ENCODE measurements at regions not wholly inside any gene's neighbourhood (a gene's known extent, or its start where the extent isn't known, plus 50 kb on each side); places are given as distances from the start of the nearest gene placed in this dataset.
"Not testable (repeated sequence)": the region's sequence is repeated elsewhere in the genome, so short reads cannot be mapped to it uniquely, and the experiment has no call there.

DNA sequence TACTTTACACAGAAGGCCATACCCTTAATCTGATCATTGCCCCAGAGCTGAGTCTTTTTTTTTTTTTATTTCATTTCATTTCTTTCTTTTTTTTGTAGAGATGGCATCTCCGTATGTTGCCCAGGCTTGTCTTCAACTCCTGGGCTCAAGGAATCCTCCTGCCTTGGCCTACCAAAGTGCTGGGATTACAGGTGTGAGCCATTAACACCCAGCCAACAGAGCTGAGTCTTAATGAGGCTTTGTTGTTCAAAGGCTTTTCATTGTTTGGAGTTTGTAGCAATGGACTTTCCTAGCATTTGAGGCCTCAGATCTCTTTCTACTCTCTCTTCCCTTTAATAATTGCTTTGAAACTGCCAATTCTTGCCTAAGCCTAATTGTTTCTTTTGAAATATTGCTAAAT lies 176.5 kb upstream of the FBN2 start:
- TF ChIP-seq POLR2A (IDR thresholded peaks at IDR 0.05; ENCODE audit: extremely low read depth, insufficient read length) (no peak), MYC (IDR thresholded peaks at IDR 0.05; ENCODE audit: low read depth, low read length) (no peak), MAX (IDR thresholded peaks at IDR 0.05; ENCODE audit: low read depth, low read length) (no peak)
- TF ChIP-seq, protein P1, sequence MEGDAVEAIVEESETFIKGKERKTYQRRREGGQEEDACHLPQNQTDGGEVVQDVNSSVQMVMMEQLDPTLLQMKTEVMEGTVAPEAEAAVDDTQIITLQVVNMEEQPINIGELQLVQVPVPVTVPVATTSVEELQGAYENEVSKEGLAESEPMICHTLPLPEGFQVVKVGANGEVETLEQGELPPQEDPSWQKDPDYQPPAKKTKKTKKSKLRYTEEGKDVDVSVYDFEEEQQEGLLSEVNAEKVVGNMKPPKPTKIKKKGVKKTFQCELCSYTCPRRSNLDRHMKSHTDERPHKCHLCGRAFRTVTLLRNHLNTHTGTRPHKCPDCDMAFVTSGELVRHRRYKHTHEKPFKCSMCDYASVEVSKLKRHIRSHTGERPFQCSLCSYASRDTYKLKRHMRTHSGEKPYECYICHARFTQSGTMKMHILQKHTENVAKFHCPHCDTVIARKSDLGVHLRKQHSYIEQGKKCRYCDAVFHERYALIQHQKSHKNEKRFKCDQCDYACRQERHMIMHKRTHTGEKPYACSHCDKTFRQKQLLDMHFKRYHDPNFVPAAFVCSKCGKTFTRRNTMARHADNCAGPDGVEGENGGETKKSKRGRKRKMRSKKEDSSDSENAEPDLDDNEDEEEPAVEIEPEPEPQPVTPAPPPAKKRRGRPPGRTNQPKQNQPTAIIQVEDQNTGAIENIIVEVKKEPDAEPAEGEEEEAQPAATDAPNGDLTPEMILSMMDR (IDR thresholded peaks at IDR 0.05; ENCODE audit: low read depth, low read length), result no peak
- no peak for DNase-seq (ENCODE audit: low read depth)
- H3K4me3 ChIP-seq (ENCODE audit: low read depth, low read length), result no peak overlapping the region

DNA sequence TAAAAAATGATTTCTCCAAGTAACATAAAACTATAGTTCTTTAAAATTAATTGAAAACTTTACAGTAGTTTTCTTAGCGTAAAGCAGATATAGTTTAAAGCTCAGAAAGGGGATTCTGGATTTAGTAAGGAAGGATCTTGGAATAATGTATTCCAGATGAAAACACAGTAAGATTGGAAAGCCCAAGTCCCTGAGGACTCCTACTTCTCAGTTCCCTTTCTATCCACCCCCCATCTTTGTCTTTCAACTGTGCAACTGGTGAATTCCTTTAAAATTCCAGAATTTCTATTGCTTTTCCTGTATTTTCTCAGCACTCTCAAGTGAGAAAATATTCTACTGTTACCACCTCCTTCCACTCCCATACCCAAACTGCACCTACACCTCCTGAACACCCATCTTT lies 184.5 kb upstream of the FBN2 start:
- DNase-seq (ENCODE audit: low read depth), result no peak
- no peak for TF ChIP-seq MAX (IDR thresholded peaks at IDR 0.05; ENCODE audit: low read depth, low read length)
- TF ChIP-seq MYC (IDR thresholded peaks at IDR 0.05; ENCODE audit: low read depth, low read length), result no peak
- TF ChIP-seq, protein P1 (IDR thresholded peaks at IDR 0.05; ENCODE audit: low read depth, low read length), result no peak
- TF ChIP-seq POLR2A (IDR thresholded peaks at IDR 0.05; ENCODE audit: extremely low read depth, insufficient read length), result no peak
- no peak overlapping the region for H3K4me3 ChIP-seq (ENCODE audit: low read depth, low read length)

GRCh38 chr5:128730021-128730420 lies 192.0 kb upstream of the FBN2 start:
- DNase-seq (ENCODE audit: low read depth); H3K4me3 ChIP-seq (ENCODE audit: low read depth, low read length): not testable (repeated sequence)

DNA sequence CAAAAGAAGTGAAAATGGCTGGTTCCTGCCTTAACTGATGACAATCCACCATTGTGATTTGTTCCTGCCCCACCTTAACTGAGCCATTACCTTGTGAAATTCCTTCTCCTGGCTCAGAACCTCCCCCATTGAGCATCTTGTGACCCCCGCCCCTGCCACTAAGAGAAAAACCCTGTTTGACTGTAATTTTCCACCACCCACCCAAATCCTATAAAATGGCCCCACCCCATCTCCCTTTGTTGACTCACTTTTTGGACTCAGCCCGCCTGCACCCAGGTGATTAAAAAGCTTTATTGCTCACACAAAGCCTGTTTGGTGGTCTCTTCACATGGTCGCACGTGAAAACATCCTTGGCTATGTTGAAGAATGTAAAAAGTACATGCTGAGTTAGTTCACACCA lies 197.6 kb upstream of the FBN2 start:
- not testable (repeated sequence) for DNase-seq (ENCODE audit: low read depth)

GRCh38 chr5:128736553-128736952 lies 198.5 kb upstream of the FBN2 start:
- H3K4me3 ChIP-seq (ENCODE audit: low read depth, low read length), result no peak overlapping the region
- no peak for DNase-seq (ENCODE audit: low read depth)
- no peak for TF ChIP-seq MAX (IDR thresholded peaks at IDR 0.05; ENCODE audit: low read depth, low read length)
- TF ChIP-seq, protein P1 (IDR thresholded peaks at IDR 0.05; ENCODE audit: low read depth, low read length), result no peak
- no peak for TF ChIP-seq POLR2A (IDR thresholded peaks at IDR 0.05; ENCODE audit: extremely low read depth, insufficient read length)

More for the DNA sequence above, 197.6 kb upstream of the FBN2 start:
- H3K4me3 ChIP-seq (ENCODE audit: low read depth, low read length), result not testable (repeated sequence)

- TF ChIP-seq MAX (IDR thresholded peaks at IDR 0.05; ENCODE audit: low read depth, low read length), result no peak
- TF ChIP-seq POLR2A (IDR thresholded peaks at IDR 0.05; ENCODE audit: extremely low read depth, insufficient read length), result no peak
- TF ChIP-seq, protein P1 (IDR thresholded peaks at IDR 0.05; ENCODE audit: low read depth, low read length), result no peak
- TF ChIP-seq MYC (IDR thresholded peaks at IDR 0.05; ENCODE audit: low read depth, low read length), result no peak
- DNase-seq (ENCODE audit: low read depth), result no peak
- no peak overlapping the region for H3K4me3 ChIP-seq (ENCODE audit: low read depth, low read length)
Measured at GRCh38 chr5:128749136-128749898, 211.3 kb upstream of the FBN2 start.

- DNase-seq (ENCODE audit: low read depth), result no peak
- H3K4me3 ChIP-seq (ENCODE audit: low read depth, low read length), result no peak overlapping the region
- TF ChIP-seq, protein P1 (IDR thresholded peaks at IDR 0.05; ENCODE audit: low read depth, low read length), result no peak
- TF ChIP-seq POLR2A (IDR thresholded peaks at IDR 0.05; ENCODE audit: extremely low read depth, insufficient read length), result no peak
- TF ChIP-seq MAX (IDR thresholded peaks at IDR 0.05; ENCODE audit: low read depth, low read length), result no peak
- TF ChIP-seq MYC (IDR thresholded peaks at IDR 0.05; ENCODE audit: low read depth, low read length), result no peak
Measured at GRCh38 chr5:128750155-128750554, 212.1 kb upstream of the FBN2 start.
